ENCODE measurements at regions not wholly inside any gene's neighbourhood (a gene's known extent, or its start where the extent isn't known, plus 50 kb on each side); places are given as distances from the start of the nearest gene placed in this dataset.
"Not testable (repeated sequence)": the region's sequence is repeated elsewhere in the genome, so short reads cannot be mapped to it uniquely, and the experiment has no call there.

DNA sequence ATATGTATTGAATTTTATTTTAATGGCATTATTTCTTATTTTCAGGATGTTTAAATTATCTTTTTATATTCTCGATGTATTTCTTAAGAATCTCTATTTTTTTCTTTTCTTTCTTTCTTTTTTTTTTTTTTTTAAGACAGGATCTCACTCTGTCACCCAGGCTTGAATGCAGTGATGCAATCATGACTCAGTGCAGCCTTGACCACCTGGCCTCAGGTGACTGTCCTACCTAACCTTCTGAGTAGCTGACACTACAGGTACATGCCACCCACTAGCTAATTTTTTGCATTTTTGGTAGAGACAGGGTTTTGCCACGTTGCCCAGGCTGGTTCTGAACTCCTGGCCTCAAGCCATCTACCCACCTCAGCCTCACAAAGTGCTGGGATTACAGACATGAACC is 143.8 kb upstream of the LAMA2 start:
- DNase-seq (ENCODE audit: low read depth in 4 of 4, low spot score in 3 of 4) = no peak

DNA sequence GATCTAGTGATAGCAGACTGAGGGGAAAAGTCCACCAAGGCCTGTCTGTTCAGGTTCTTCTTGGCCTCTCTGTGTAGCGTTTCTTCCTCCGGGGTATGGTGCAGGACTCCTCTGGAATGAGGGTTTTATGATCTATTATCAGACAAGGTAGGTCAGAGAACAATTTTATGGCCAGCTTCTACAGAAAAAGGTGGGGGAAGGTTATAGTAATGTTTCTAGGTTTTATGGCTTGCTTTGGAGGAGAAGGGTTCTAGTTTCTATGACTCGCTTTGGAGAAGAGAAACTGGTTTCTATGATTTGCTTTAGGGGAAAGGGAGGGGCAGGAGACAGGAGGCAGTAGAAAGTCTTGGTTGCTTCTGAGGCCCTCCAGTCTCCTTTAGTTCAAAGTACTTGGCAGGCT is 144.8 kb upstream of the LAMA2 start:
- DNase-seq (ENCODE audit: low read depth in 4 of 4, low spot score in 3 of 4) = no peak

DNA sequence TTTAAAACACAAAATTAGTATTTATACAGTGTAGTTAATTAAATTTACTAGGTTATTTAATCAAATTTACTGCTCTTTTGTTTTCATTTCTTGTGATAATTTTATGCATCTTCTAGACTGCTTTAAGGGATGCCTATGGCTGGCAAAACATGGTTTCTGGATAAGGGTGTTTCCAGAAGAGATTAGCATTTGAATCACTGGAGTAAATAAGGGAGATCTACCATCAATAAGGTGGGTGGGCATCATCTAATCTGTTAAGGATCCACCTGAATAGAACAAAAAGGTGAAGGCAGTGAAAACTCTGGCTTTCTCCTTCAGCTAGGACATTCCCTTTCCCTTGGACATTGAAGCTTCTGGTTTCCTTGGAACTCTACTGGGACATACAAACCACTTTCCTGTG is 146.2 kb upstream of the LAMA2 start:
- no peak for DNase-seq (ENCODE audit: low read depth in 4 of 4, low spot score in 3 of 4)

DNA sequence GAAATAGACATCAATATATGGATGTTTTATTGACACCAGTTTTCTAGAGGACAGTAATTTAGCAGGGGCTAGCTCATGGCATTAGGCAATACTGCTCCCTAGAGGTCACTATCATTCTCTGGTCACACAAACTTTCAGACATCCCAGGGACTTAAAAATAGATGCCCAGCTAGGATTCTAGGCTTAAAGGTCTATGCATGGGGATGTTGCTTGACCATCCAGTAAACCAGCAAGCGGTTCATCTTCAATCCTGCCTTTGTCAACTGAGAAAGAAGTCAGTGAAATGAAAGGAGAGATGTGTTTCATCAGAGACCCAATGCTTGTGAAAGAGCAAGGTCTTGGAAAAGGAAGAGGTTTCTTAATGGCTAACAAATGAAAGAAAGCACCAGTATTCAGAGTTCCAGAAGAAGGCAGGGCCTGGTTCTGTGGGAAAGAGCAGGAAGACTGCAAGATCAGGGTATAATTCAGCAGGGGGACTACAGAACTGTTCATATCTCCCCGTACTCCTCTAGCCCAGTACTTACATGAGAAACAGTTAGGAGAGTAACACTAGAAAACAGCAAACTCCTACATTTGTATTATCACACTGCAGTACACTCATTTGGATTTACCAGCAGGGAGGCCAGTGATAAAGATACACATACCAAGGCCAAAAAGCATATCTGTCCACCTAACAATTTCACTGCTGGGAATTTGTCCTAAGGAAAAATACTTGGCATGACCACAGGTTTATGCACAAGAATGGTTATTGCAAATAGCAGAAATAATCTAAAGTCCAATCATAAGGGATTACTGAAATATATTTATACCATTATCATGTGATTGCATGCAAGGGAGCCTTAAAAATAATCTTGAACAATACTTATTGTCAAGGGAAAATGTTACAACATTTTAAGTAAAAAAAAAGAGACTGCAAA is 151.4 kb upstream of the LAMA2 start:
- DNase-seq (ENCODE audit: low read depth in 4 of 4, low spot score in 3 of 4) = no peak

DNA sequence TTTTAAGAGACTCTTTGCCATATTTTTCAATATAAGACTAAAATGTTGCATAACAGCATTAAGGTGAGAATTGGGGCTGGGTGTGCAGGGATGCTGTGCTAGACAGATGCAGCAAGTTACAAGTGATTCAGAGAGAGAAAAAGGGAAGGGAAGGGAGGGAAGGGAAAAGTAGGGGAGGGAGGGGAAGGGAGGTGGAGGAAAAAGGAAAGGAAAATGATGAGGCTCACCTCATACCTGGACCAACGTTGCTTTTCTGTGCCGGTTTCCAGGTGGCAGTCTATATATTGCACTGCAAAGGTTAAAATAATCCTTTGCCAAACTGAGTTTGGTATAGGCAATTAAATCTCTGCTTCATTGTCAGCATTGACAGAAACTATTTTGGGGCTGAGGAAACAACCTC is 155.4 kb upstream of the LAMA2 start:
- no peak for DNase-seq (ENCODE audit: low read depth in 4 of 4, low spot score in 3 of 4)

DNA sequence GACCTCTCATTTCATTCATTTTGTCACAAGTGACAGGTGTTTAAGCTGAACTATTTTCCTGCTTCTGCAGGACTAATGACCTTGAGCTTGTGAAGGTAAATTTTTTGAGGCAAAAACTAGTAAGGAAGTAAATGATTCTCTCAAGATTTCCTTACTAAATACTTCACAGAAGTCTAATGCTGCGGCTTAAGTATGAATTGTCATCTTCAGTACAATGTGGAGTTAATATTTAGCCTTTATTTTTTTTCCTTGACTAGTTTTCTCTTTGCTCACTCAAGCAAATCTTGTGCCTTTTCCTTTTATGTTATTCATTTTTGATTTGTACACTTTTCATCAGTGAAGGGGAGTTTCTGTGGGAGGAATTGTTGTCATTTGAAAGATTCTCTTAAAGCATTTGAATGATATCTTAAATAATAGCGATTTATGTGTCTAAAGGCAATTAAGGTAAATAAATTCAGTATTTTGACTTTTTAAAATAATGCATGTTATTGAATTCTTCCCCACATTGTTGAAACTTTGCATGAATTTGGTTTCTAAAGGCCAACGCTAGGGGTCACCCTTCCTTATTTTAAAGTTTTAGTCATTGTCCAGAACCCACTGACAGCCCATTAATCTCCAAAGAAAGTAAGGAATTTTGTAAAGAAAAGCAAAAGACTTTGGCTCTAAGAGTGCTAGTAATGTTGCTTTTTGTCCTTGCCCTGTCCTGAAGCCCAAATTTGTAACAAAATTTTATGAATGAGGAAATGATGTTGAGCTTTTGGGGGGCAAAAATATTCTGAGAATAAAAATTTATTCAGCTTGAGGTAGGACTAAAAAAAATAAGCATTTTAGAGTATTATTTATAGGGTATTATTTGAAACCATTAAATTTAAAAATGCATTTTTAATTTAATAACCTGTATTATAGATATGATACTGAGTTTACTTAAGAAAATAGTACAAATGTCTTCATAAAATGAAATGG is 157.4 kb upstream of the LAMA2 start:
- peak; percentile 10 to 33 (median 17) for DNase-seq (ENCODE audit: low read depth in 4 of 4, low spot score in 3 of 4)

DNA sequence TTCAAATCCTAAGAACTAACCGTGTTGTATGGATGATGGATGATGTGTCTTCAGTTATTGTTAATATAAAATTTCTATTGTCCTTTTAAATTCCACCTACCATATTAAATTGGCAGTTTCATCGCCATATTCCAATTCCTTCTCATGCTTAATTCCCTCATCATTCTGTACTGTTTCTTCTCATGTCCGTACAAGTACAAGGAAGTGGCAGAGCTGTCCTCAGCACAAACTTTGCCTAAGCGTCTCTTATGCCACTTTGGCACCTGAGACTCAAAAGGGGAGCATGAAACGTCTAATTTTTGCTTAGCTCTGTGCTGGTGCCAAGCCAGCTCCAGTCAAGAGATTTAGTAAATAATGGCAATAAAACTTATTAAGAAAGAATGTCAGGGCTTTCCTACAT is 158.2 kb upstream of the LAMA2 start:
- no peak for DNase-seq (ENCODE audit: low read depth in 4 of 4, low spot score in 3 of 4)

DNA sequence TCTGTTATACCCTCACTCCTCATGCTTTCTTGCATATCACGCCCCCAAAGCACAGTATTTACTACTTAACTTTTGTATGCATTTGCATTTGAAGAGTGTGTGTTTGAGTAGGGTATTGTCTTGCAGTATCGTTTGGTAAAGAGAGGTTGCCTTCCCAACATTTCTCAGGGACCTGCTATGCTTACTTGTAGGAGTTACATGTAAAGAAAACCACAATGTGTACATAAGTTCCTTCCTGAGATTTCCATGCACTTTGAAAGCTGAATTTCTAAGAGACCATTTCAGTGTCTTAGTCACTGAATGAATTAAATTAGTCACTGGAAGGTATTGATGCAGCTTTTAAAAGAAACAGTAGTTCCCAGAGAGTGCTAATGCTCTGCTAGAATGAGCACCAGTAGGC is 159.3 kb upstream of the LAMA2 start:
- DNase-seq (ENCODE audit: low read depth in 4 of 4, low spot score in 3 of 4) = no peak

DNA sequence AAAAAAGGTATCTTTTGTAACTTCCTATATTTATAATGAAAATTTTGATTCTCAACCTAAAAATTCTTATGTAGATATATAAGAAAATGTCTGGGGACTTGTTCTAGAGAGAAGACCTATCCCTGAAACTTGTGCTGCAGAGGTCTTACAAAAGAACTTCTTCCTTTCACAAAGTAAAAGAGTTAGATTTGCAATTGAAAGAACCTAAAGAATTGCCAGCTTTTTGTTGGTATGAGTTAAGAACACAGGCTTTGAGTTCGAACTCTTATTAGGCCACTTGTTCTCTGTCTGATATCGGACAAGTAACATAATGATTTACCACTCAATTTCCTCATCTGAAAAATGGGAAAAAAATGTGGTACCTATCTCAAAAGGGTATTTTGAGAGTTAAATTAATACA is 162.0 kb upstream of the LAMA2 start:
- no peak for DNase-seq (ENCODE audit: low read depth in 4 of 4, low spot score in 3 of 4)

DNA sequence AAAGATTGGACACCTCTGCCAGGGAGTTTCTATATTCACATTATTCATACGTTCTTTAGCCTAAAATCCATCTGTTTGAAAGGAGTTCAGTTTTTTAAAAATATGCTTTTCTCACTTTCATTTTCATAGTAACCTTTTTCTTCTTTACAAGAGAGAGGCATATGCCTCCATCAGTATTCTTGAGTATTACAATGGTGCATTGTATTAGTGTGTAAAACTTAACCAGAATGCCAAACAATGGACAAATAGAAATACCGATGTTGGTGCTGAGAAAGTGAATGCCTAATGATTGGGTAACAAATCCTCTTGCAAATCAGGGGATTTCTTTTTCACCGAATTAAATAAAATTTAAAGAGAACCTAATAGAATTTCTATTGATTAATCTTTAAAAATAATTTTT is 163.2 kb upstream of the LAMA2 start:
- no peak for DNase-seq (ENCODE audit: low read depth in 4 of 4, low spot score in 3 of 4)

DNA sequence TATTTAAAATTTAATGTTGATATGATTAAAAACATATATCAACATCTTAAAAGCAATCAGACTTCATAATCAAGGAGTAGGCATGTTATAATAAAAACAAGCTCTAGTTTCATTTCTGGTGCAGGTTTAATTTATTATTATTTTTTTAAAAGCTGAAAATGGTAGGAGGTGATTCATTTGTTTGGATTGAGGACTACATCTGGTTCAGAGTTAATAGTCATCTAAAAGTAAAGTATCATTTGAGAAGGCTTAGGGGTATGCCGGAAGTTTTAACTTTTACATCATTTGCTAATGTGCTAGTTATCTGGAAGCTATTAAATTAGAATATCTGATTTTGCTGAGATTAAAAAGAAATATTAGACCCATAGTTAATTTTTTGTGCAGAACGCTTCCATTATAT is 169.5 kb upstream of the LAMA2 start:
- no peak for DNase-seq (ENCODE audit: low read depth in 4 of 4, low spot score in 3 of 4)

DNA sequence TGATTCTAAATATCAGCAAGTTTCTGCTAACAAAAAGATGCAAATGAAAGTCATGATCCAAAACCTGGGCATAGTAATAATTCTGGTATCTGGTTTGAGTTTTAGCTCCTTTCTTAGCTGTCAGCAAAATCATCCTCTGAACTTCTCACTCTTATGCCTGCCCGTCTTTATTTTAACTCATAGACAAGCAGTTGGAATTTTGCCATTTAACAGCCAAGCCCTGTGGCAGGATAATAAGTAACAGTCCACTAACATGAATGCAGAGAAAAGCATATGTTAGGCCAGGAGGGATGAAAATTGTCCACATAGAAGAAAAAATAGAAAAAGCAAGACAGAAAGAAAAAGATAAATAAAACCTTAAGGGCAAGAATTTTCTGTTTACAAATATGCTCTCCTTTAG is 170.0 kb upstream of the LAMA2 start:
- no peak for DNase-seq (ENCODE audit: low read depth in 4 of 4, low spot score in 3 of 4)

DNA sequence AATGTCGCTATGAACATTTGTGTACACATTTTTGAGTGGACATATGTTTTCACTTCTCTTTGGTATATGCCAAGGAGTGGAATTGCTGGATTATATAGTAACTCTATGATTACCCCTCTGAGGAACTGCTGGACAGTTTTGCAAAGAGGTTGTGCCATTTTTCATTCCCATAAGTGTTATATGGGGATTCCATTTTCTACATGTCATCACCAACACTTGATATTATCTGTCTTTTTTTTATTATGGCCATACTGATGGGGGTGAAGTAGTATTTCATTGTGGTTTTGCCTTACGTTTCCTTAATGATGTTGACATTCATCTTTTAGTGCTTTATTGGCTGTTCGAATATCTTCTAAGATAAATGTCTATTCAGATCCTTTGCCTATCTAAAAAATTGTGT is 171.8 kb upstream of the LAMA2 start:
- DNase-seq (ENCODE audit: low read depth in 4 of 4, low spot score in 3 of 4) = no peak

DNA sequence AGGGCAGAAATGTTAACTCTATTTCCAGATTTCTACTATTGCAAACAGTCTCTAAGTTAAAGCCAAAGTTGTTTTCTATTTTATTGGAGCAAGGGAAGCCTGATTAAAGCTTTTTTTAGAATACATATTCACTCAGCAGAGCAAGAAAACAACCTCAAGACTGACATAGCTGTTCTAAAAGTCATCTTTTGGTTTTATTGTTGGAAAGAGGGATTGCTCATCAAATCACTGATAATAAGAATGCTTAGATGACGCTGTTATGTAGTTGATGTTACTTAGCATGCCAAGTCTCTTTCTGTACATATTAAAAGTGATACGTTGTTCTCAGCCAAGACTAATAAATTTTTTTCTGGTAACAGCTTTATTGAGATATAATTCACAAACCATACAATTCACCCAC is 172.6 kb upstream of the LAMA2 start:
- DNase-seq (ENCODE audit: low read depth in 4 of 4, low spot score in 3 of 4) = no peak

DNA sequence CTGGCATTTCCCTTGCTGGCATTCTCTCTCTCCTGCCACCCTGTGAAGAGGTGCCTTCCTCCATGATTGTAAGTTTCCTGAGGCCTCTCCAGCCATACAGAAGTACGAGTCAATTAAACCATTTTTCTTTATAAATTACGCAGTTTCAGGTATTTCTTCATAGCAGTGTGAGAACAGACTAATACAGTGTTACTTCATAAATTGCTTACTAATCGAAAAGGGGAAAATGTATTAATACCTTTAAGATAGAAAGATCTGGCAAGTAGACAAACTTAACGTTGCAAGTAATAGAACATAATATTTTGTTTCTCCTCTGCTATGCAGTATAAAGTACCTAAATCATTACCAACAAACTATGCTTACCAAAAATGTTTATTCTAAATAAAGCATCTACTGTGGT is 178.3 kb upstream of the LAMA2 start:
- DNase-seq (ENCODE audit: low read depth in 4 of 4, low spot score in 3 of 4) = no peak

DNA sequence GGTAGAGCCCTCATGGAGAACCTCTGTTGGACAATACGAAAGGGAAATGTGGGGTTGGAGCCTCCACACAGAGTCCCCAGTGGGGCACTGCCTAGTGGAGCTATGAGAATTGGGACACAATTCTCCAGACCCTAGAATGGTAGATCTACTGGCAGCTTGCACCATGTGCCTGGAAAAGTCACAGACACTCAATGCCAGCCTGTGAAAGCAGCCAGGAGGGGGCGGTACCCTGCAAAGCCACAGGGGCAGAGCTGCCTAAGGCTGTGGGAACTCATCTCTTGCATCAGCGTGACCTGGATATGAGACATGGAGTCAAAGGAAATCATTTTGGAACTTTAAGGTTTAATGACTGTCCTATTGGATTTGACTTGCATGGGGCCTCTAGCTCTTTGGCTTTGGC is 179.1 kb upstream of the LAMA2 start:
- DNase-seq (ENCODE audit: low read depth in 4 of 4, low spot score in 3 of 4) = not testable (repeated sequence)

DNA sequence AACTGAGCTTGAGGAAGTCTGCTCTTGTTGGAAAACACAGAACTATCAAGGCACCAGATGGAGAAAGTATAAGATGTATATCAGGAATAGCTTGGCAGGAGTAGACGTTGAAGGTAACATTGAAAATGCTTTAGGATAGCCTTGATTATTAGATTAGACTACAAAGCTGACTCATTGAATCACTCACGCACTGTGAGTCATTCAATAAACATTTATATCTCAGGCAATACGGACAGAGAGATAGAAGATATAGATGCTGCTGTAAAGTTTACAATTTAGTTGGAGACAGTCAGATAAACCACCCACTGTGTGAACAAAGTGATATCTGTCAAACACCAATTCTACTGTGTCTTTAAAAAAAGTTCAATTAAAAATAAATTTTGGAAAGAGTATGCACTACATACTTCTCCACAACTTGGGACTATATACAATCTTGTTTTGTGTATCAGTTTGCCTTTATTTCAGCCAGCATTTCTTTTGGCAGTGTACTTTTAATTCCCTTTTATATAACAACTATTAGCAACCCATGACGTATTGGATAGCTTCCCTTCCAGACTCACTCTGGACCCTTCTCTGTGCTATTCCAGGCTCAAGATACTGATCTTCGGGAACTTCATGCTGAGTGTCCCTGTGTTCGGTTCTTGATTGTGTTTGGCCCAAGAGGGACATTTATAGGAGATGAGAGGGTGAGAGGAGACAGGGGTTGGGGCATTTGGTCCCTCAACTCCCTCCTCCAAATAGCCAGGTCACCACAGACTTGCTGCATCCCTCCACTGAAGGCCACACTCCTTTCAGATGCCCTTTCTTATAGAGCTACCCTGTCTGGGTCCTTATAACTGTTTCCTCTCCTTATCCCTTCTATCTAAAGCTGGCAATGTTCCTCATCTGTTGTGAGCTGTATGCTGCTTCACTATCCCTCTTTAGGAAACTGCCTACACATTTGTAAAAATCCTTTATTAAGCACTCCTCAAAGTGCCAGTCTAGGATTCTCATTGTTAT is 176.6 kb upstream of the PTPRK start:
- no peak for DNase-seq (ENCODE audit: low read depth in 4 of 4, low spot score in 3 of 4)

DNA sequence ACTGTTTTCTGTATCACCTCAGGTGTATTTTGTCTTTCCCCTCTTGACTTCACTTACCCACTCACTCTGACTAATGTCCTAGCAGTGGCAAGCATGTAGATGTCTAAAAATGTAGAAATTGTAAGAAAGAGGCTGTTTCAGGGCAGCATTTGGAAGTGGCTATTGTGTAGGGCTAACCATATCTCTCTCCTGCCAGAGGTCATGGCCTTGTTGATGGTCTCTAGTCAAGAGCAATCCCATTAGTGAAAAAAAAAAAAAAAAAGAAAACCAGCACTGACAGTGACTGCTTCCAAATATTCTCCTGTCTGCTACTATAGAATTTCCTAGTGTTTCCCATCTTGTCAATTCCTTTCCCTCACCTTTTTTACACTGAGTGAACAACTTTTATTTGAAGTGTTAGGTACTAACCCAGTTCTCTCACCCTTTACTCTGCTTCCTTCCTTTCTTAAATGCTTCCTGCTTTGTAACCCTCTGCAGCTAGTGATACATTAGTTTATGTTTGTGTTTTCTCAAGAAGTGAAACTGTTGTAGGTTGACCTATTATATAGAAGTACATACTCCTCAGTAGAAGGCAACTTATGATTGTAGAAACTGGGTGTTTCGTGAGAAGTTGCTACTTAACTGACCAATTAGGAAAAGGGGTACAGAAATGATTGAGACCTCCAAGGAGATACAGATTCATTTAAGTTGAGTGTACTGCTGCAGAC is 174.1 kb upstream of the PTPRK start:
- no peak for DNase-seq (ENCODE audit: low read depth in 4 of 4, low spot score in 3 of 4)

DNA sequence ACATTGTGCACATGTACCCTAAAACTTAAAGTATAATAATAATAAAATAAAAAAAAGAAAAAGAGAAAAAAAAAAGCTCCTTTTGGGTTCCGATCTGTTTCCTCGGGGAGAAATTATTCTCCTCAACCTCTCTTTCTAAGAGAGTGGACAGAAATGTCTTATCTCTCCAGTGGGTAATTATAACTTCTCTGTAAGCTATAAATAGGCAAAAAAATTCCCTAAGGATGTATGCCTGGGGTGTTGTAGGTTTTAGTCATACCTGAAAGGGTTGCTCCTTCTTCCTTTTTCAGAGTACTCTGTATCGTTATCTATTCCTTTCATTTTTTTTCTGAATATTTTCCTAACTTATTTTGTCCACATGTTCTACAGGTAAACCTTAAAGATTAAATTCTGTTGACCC is 169.7 kb upstream of the PTPRK start:
- no peak for DNase-seq (ENCODE audit: low read depth in 4 of 4, low spot score in 3 of 4)

DNA sequence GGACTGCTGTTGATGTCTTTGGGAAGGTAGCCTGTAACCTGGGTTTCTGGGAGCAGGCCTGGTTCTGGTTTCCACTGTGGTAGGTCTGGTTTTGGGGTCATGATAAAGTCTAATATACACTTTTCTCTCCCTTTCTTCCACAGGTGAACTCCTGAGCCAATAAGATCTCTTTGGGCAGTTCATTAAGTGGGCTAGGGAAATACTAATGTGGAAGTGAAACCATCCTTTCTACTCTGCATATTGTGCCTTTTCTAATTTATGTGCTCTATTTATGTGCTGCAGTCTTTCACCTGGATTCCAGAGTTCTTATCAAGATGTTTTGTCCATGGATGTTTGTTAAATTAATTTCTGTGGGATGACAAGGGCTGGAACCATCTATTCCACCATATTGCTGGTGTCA is 165.7 kb upstream of the PTPRK start:
- DNase-seq (ENCODE audit: low read depth in 4 of 4, low spot score in 3 of 4) = no peak

All from left renal pelvis (tissue), 4 donors.